ENCODE measurements at regions not wholly inside any gene's neighbourhood (a gene's known extent, or its start where the extent isn't known, plus 50 kb on each side); places are given as distances from the start of the nearest gene placed in this dataset.

- WGBS (ENCODE audit: insufficient coverage, low coverage, low lambda C conversion rate, missing lambda C conversion rate): 53% methylated on average over 6 of the region's 9 CpGs
- Histone ChIP-seq H3K4me1 (peaks cover 0 to 10% (median 0%) of the 10 kb centered on the region in 4 donors), H3K27me3 (no peaks in the 10 kb centered on the region), H3K36me3 (no peaks in the 10 kb centered on the region), H3K4me3 (no peak overlapping the region), H3K27ac (no peak overlapping the region), H3K9me3 (no peaks in the 10 kb centered on the region)
- TF ChIP-seq POLR2A (IDR thresholded peaks at IDR 0.05) (no peak), CTCF (IDR thresholded peaks at IDR 0.05) (no peak)
- intact Hi-C loops (cut with DNase I): no loop called here
- ATAC-seq (peak in 3 of 4 donors; percentile 24 to 31 (median 25)), DNase-seq (peak in 1 of 3 donors; percentile 27)
These were observed 50.3 kb upstream of the CHRNB4 start for GRCh38 chr15:78691167-78691850.
